HCT116 (cell line): ENCODE measurements at regions not wholly inside any gene's neighbourhood (a gene's known extent, or its start where the extent isn't known, plus 50 kb on each side); places are given as distances from the start of the nearest gene placed in this dataset.

Experiments used
- ATAC-seq: fragments of 200-7000 bp; cut with Tn5 transposase; 2 replicates; pipeline ENCODE4 v1.9.1; 2020; ENCODE audit warnings: mild to moderate bottlenecking, moderate library complexity
- BruUV-seq: library from RNA; stranded (reverse); fragments of 400-500 nt; replicated peaks from 2 replicates; lab custom pipeline; 2021; lab: Mats Ljungman, UMichigan
- CTCF ChIA-PET: fragments of 300-600 bp; sonication (Branson Sonifier 250); formaldehyde crosslinking; loops from one replicate; lab custom pipeline; 2021; ENCODE audit warnings: antibody characterized with exemption; lab: Charles Lee
- POLR2A ChIA-PET: fragments of 300-600, 350-600 bp; sonication (Branson Sonifier 250); formaldehyde crosslinking; loops from one replicate; lab custom pipeline; 2021; ENCODE audit warnings: antibody characterized with exemption; lab: Charles Lee
- RAD21 ChIA-PET, 2 experiments: fragments of 300-600 bp; sonication (Branson Sonifier 250); formaldehyde crosslinking; loops; one replicate each; lab custom pipeline; 2023; ENCODE audit warnings: low total read pairs in 2 of 2; ENCODE audit not compliant: uncharacterized antibody in 2 of 2, unreplicated experiment in 2 of 2, low non-redundant PET in 1 of 2; lab: Charles Lee
- DNase-seq: peaks from one replicate; pipeline ENCODE4 v3.0.0-alpha.2; 2010; ENCODE audit warnings: low read depth, low spot score
- H2AFZ ChIP-seq: fragments of 200-600 bp; shearing (Covaris generic), sonication (generic); 2 replicates; pipeline ENCODE4 v1.6.1; 2017; ENCODE audit warnings: low read depth, mixed run types, mixed read lengths, antibody characterized with exemption, low read length; ENCODE audit not compliant: poor library complexity, severe bottlenecking
- H3K27ac ChIP-seq: 2 replicates; pipeline ENCODE4 v1.5.1; 2012; ENCODE audit warnings: low read depth, low read length
- H3K27me3 ChIP-seq: fragments of 200-600 bp; sonication (generic); 2 replicates; pipeline ENCODE4 v1.6.1; 2016; ENCODE audit warnings: mixed run types, low read length, mixed read lengths; ENCODE audit not compliant: insufficient read depth
- H3K36me3 ChIP-seq, 2 experiments: fragments of 200-500 bp in 1 of 2; fragments of 200-600 bp in 1 of 2; sonication (Bioruptor generic) in 1 of 2; sonication (generic) in 1 of 2; 2 replicates each; pipeline versions ENCODE4 v1.5.1 to v1.6.1; 2014 to 2016; ENCODE audit warnings: low read length in 2 of 2, inconsistent platforms in 1 of 2, mixed read lengths in 1 of 2, mixed run types in 1 of 2; ENCODE audit not compliant: insufficient read depth in 2 of 2, control insufficient read depth in 1 of 2
- H3K4me1 ChIP-seq, 2 experiments: fragments of 200-600 bp in 1 of 2; sonication (generic) in 1 of 2; 2 replicates each; pipeline versions ENCODE4 v1.5.1 to v1.6.1; 2012 to 2017; ENCODE audit warnings: low read length in 2 of 2, inconsistent platforms in 1 of 2, mild to moderate bottlenecking in 1 of 2, mixed read lengths in 1 of 2, mixed run types in 1 of 2, moderate library complexity in 1 of 2; ENCODE audit not compliant: insufficient read depth in 2 of 2, control insufficient read depth in 1 of 2
- H3K4me2 ChIP-seq: fragments of 200-600 bp; sonication (generic); 2 replicates; pipeline ENCODE4 v1.6.1; 2017; ENCODE audit warnings: mixed run types, low read length, mixed read lengths
- H3K4me3 ChIP-seq, 2 experiments: fragments of 200-600 bp in 1 of 2; sonication (generic) in 1 of 2; replicated peaks in 1 of 2; 2 replicates each; pipeline ENCODE4 v1.5.1; 2011 to 2016; ENCODE audit warnings: low read length in 2 of 2, control low read depth in 1 of 2, low read depth in 1 of 2, mild to moderate bottlenecking in 1 of 2, mixed read lengths in 1 of 2, mixed run types in 1 of 2
- H3K79me2 ChIP-seq: fragments of 200-600 bp; sonication (generic); 2 replicates; pipeline ENCODE4 v1.6.1; 2017; ENCODE audit warnings: mild to moderate bottlenecking, mixed run types, low read length, moderate library complexity, mixed read lengths; ENCODE audit not compliant: insufficient read depth
- H3K9ac ChIP-seq: fragments of 200-600 bp; sonication (generic); 2 replicates; pipeline ENCODE4 v1.6.1; 2016; ENCODE audit warnings: low read length, mixed read lengths
- H3K9me2 ChIP-seq: fragments of 200-600 bp; sonication (generic), shearing (Covaris generic); 2 replicates; pipeline ENCODE4 v1.6.1; 2017; ENCODE audit warnings: mixed run types, mild to moderate bottlenecking, moderate library complexity; ENCODE audit not compliant: insufficient read depth
- H3K9me3 ChIP-seq, 2 experiments: fragments of 200-500 bp in 1 of 2; fragments of 200-600 bp in 1 of 2; sonication (Bioruptor generic) in 1 of 2; sonication (generic) in 1 of 2; 2 replicates each; pipeline ENCODE4 v1.6.1; 2014 to 2017; ENCODE audit warnings: low read length in 2 of 2, mixed read lengths in 2 of 2, inconsistent platforms in 1 of 2, low read depth in 1 of 2, mild to moderate bottlenecking in 1 of 2, mixed run types in 1 of 2, moderate library complexity in 1 of 2; ENCODE audit not compliant: control insufficient read depth in 1 of 2, insufficient read depth in 1 of 2
- H4K20me1 ChIP-seq: fragments of 200-600 bp; sonication (generic), shearing (Covaris generic); 2 replicates; pipeline ENCODE4 v1.6.1; 2017; ENCODE audit warnings: mixed run types, mild to moderate bottlenecking, moderate library complexity; ENCODE audit not compliant: insufficient read depth
- CEBPB ChIP-seq: IDR thresholded peaks from 2 replicates; pipeline ENCODE4 v1.6.1; 2012; ENCODE audit warnings: low read depth
- EGR1 ChIP-seq: IDR thresholded peaks from 2 replicates; pipeline ENCODE4 v1.6.1; 2012; ENCODE audit warnings: low read depth
- ELF1 ChIP-seq: IDR thresholded peaks from 2 replicates; pipeline ENCODE4 v1.6.1; 2012; ENCODE audit warnings: low read depth, borderline replicate concordance
- EZH2 ChIP-seq: fragments of 200-600 bp; sonication (generic); IDR thresholded peaks from 2 replicates; pipeline ENCODE4 v1.6.1; 2017; ENCODE audit warnings: antibody characterized with exemption, mixed run types
- EZH2phosphoT487 ChIP-seq: fragments of 200-600 bp; IDR thresholded peaks from 2 replicates; pipeline ENCODE4 v1.6.1; 2018; ENCODE audit warnings: antibody characterized with exemption, borderline replicate concordance
- FOSL1 ChIP-seq: IDR thresholded peaks from 2 replicates; pipeline ENCODE4 v1.6.1; 2012; ENCODE audit warnings: low read depth
- JUND ChIP-seq: IDR thresholded peaks from 2 replicates; pipeline ENCODE4 v1.6.1; 2012
- MAX ChIP-seq: IDR thresholded peaks from 2 replicates; pipeline ENCODE4 v1.6.1; 2012
- POLR2A ChIP-seq: IDR thresholded peaks from 2 replicates; pipeline ENCODE4 v1.7.0; 2011; ENCODE audit warnings: borderline replicate concordance; ENCODE audit not compliant: insufficient read depth, insufficient read length; ENCODE audit errors: extremely low read depth
- POLR2AphosphoS5 ChIP-seq: IDR thresholded peaks from 2 replicates; pipeline ENCODE4 v1.6.1; 2011; ENCODE audit warnings: mild to moderate bottlenecking, low read depth, low read length, moderate library complexity
- RAD21 ChIP-seq: IDR thresholded peaks from 2 replicates; pipeline ENCODE4 v1.6.1; 2012; ENCODE audit warnings: low read depth, mild to moderate bottlenecking
- REST ChIP-seq: IDR thresholded peaks from 2 replicates; pipeline ENCODE4 v1.6.1; 2012; ENCODE audit warnings: low read depth
- SIN3A ChIP-seq: IDR thresholded peaks from 2 replicates; pipeline ENCODE4 v1.6.1; 2012; ENCODE audit warnings: low read depth
- SP1 ChIP-seq: IDR thresholded peaks from 2 replicates; pipeline ENCODE4 v1.6.1; 2012; ENCODE audit warnings: low read depth
- SRF ChIP-seq: IDR thresholded peaks from 2 replicates; pipeline ENCODE4 v1.6.1; 2012; ENCODE audit warnings: low read depth
- TCF7L2 ChIP-seq: IDR thresholded peaks from 2 replicates; pipeline ENCODE4 v1.7.0; 2011; ENCODE audit warnings: borderline replicate concordance, inconsistent platforms; ENCODE audit not compliant: insufficient read depth, insufficient read length; ENCODE audit errors: extremely low read depth
- ZBTB33 ChIP-seq: IDR thresholded peaks from 2 replicates; pipeline ENCODE4 v1.6.1; 2011; ENCODE audit warnings: mild to moderate bottlenecking, low read length, moderate library complexity; ENCODE audit not compliant: insufficient replicate concordance; ENCODE audit errors: extremely low read depth
- ZFX ChIP-seq: fragments of 450-650 bp; IDR thresholded peaks from 2 replicates; pipeline ENCODE4 v1.6.1; 2017
- intact Hi-C: fragments of 100-400 bp; cut with micrococcal nuclease; formaldehyde crosslinking; loops from 2 replicates; pipeline ENCODE4 v1.10.0; 2022
- TF ChIP-seq, protein P1 (sequence below), 3 experiments: fragments of 200-600 bp in 1 of 3; sonication (generic) in 1 of 3; IDR thresholded peaks in 2 of 3; conservative IDR thresholded peaks in 1 of 3; 2 replicates each; pipeline ENCODE4 v1.5.1; 2012 to 2017; ENCODE audit warnings: low read depth in 2 of 3, low read length in 2 of 3, antibody characterized with exemption in 1 of 3, borderline replicate concordance in 1 of 3, control low read depth in 1 of 3, mild to moderate bottlenecking in 1 of 3, mixed read lengths in 1 of 3, mixed run types in 1 of 3, moderate library complexity in 1 of 3; ENCODE audit not compliant: insufficient read depth in 1 of 3
- TF ChIP-seq, protein P2 (sequence below): IDR thresholded peaks from 2 replicates; pipeline ENCODE4 v1.6.1; 2012

- CTCF ChIA-PET, result no interaction called here
- Histone ChIP-seq H3K9me2 (no peaks in the 10 kb centered on the region), H3K4me1 (no peaks in the 10 kb centered on the region), H3K27ac (no peak overlapping the region), H3K9ac (no peak overlapping the region), H3K27me3 (no peaks in the 10 kb centered on the region), H3K9me3 (peaks cover 6 to 13% of the 10 kb centered on the region in 2 experiments; a peak in 2 of 4 replicates), H4K20me1 (no peaks in the 10 kb centered on the region), H2AFZ (no peak overlapping the region), H3K79me2 (no peaks in the 10 kb centered on the region), H3K36me3 (no peaks in the 10 kb centered on the region), H3K4me3 (no peak overlapping the region), H3K4me2 (no peak overlapping the region)
- DNase-seq (no peak), ATAC-seq (no peak)
- TF ChIP-seq JUND (no peak), SP1 (no peak), EZH2phosphoT487 (no peak), POLR2A (no peak), RAD21 (no peak), CEBPB (no peak), REST (no peak), FOSL1 (no peak), ZBTB33 (no peak), TCF7L2 (no peak), ELF1 (no peak), POLR2AphosphoS5 (no peak), MAX (no peak), EGR1 (no peak), ZFX (no peak), EZH2 (no peak), SIN3A (no peak), SRF (no peak)
- TF ChIP-seq, protein P1, sequence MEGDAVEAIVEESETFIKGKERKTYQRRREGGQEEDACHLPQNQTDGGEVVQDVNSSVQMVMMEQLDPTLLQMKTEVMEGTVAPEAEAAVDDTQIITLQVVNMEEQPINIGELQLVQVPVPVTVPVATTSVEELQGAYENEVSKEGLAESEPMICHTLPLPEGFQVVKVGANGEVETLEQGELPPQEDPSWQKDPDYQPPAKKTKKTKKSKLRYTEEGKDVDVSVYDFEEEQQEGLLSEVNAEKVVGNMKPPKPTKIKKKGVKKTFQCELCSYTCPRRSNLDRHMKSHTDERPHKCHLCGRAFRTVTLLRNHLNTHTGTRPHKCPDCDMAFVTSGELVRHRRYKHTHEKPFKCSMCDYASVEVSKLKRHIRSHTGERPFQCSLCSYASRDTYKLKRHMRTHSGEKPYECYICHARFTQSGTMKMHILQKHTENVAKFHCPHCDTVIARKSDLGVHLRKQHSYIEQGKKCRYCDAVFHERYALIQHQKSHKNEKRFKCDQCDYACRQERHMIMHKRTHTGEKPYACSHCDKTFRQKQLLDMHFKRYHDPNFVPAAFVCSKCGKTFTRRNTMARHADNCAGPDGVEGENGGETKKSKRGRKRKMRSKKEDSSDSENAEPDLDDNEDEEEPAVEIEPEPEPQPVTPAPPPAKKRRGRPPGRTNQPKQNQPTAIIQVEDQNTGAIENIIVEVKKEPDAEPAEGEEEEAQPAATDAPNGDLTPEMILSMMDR (IDR thresholded peaks at IDR 0.05 in 2 of 3, conservative IDR thresholded peaks at IDR 0.05 in 1 of 3; ENCODE audit: borderline replicate concordance in 1 of 3, insufficient read depth in 1 of 3, low read depth in 2 of 3, low read length in 2 of 3), result no peak
- TF ChIP-seq, protein P2, sequence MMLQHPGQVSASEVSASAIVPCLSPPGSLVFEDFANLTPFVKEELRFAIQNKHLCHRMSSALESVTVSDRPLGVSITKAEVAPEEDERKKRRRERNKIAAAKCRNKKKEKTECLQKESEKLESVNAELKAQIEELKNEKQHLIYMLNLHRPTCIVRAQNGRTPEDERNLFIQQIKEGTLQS, result no peak
- no TSS peak for BruUV-seq
- RAD21 ChIA-PET, result no interaction called here
- POLR2A ChIA-PET, result no interaction called here
- intact Hi-C loops, result no loop called here
Measured at GRCh38 chr14:84767434-84767833, 762.5 kb upstream of the FLRT2 start.
